Right lobe of liver (tissue), 6 donors: ENCODE measurements at regions not wholly inside any gene's neighbourhood (a gene's known extent, or its start where the extent isn't known, plus 50 kb on each side); places are given as distances from the start of the nearest gene placed in this dataset.

Experiments used
- ATAC-seq, 4 donors: fragments of 200-7000 bp; cut with Tn5 transposase; one replicate each; pipeline ENCODE4 v1.9.1; 2020; ENCODE audit warnings: mild to moderate bottlenecking in 4 of 4, moderate library complexity in 4 of 4
- DNase-seq, 3 donors: peaks; one replicate each; pipeline ENCODE4 v3.0.0-alpha.2; 2020
- H3K27ac ChIP-seq, 3 donors: fragments of 200-600 bp; one replicate each; pipeline ENCODE4 v1.8.0; 2022
- H3K27me3 ChIP-seq, 2 donors: fragments of 200-600 bp; one replicate each; pipeline ENCODE4 v1.8.0; 2022
- H3K36me3 ChIP-seq, 4 donors: fragments of 200-600 bp; sonication (generic) in 1 of 4; one replicate each; pipeline versions ENCODE4 v1.5.1 to v1.8.0; 2017 to 2022; ENCODE audit warnings: control low read depth in 1 of 4
- H3K4me1 ChIP-seq, 4 donors: fragments of 200-600 bp; sonication (generic) in 1 of 4; one replicate each; pipeline versions ENCODE4 v1.5.1 to v1.8.0; 2017 to 2022; ENCODE audit warnings: control low read depth in 1 of 4
- H3K4me3 ChIP-seq, 3 donors: fragments of 200-600 bp; one replicate each; pipeline ENCODE4 v1.8.0; 2022
- H3K9me3 ChIP-seq, 4 donors: fragments of 200-600 bp; sonication (generic) in 1 of 4; one replicate each; pipeline versions ENCODE4 v1.5.1 to v1.8.0; 2017 to 2022; ENCODE audit warnings: control low read depth in 1 of 4
- CTCF ChIP-seq, 4 donors: fragments of 200-600 bp in 3 of 4; fragments of 450-650 bp in 1 of 4; IDR thresholded peaks; one replicate each; pipeline versions ENCODE4 v1.5.1 to v1.8.0; 2016 to 2022; ENCODE audit warnings: antibody characterized with exemption in 4 of 4, mild to moderate bottlenecking in 2 of 4
- POLR2A ChIP-seq: fragments of 450-650 bp; IDR thresholded peaks from one replicate; pipeline ENCODE4 v1.6.1; 2017; ENCODE audit warnings: antibody characterized with exemption, mild to moderate bottlenecking
- WGBS: methylation state at CpG from one replicate; pipeline ENCODE4 v1.1.6; 2018; ENCODE audit warnings: low coverage, low lambda C conversion rate; ENCODE audit not compliant: insufficient coverage; ENCODE audit errors: missing lambda C conversion rate; 5-methylcytosine and 5-hydroxymethylcytosine counted together
- intact Hi-C, 2 donors: fragments of 100-400 bp; cut with DNase I; formaldehyde crosslinking; loops; one replicate each; pipeline versions ENCODE4 v1.11.2 to v1.14.1; 2022
- donor health status: DM: no; HTN: yes; CAD: no.
- donor health status: DM: no; HTN: no; CAD: no.
- donor health status: DM: no; HTN: no; CAD: no.
- donor health status: DM: no; HTN: yes; CAD: no.
- donor health status: DM: no; HTN: yes; CAD: no.

GRCh38 chr17:22490399-22490798, 798.1 kb downstream of the KCNJ18 start:
- Histone ChIP-seq H3K4me1 (no peaks in the 10 kb centered on the region), H3K9me3 (no peaks in the 10 kb centered on the region), H3K4me3 (no peak overlapping the region), H3K27ac (no peak overlapping the region), H3K27me3 (no peaks in the 10 kb centered on the region), H3K36me3 (no peaks in the 10 kb centered on the region)
- intact Hi-C loops: no loop called here
- DNase-seq (no peak), ATAC-seq (no peak)
- WGBS: 33% methylated on average over 2 of the region's 3 CpGs
- TF ChIP-seq POLR2A (no peak), CTCF (IDR thresholded peaks at IDR 0.05) (no peak)

- 29% methylated on average over 4 of the region's 4 CpGs for WGBS
- Histone ChIP-seq H3K36me3 (no peaks in the 10 kb centered on the region), H3K4me1 (no peaks in the 10 kb centered on the region), H3K27ac (no peak overlapping the region), H3K9me3 (no peaks in the 10 kb centered on the region), H3K27me3 (no peaks in the 10 kb centered on the region), H3K4me3 (no peak overlapping the region)
- no peak for ATAC-seq
- TF ChIP-seq POLR2A: no peak
- no peak for TF ChIP-seq CTCF (IDR thresholded peaks at IDR 0.05)
- no peak for DNase-seq
- intact Hi-C loops: no loop called here
These were observed 800.0 kb downstream of the KCNJ18 start for GRCh38 chr17:22492331-22492730.

GRCh38 chr17:22496450-22496849, 804.1 kb downstream of the KCNJ18 start:
- no peaks in the 10 kb centered on the region for H3K9me3 ChIP-seq
- no peaks in the 10 kb centered on the region for H3K4me1 ChIP-seq
- no peak overlapping the region for H3K27ac ChIP-seq
- no peaks in the 10 kb centered on the region for H3K36me3 ChIP-seq
- ATAC-seq (no peak), DNase-seq (no peak)
- TF ChIP-seq CTCF (IDR thresholded peaks at IDR 0.05): no peak
- no peak for TF ChIP-seq POLR2A
- H3K4me3 ChIP-seq: no peak overlapping the region
- no peaks in the 10 kb centered on the region for H3K27me3 ChIP-seq
- intact Hi-C loops: no loop called here
- WGBS: 56% methylated on average over 4 of the region's 5 CpGs

- H3K27ac ChIP-seq: no peak overlapping the region
- ATAC-seq (no peak), DNase-seq (no peak)
- H3K9me3 ChIP-seq: no peaks in the 10 kb centered on the region
- H3K27me3 ChIP-seq: no peaks in the 10 kb centered on the region
- intact Hi-C loops: no loop called here
- WGBS: 63% methylated on average over 5 of the region's 5 CpGs
- H3K4me3 ChIP-seq: no peak overlapping the region
- no peaks in the 10 kb centered on the region for H3K36me3 ChIP-seq
- TF ChIP-seq CTCF (IDR thresholded peaks at IDR 0.05) (no peak), POLR2A (no peak)
- no peaks in the 10 kb centered on the region for H3K4me1 ChIP-seq
These were observed 811.1 kb downstream of the KCNJ18 start for GRCh38 chr17:22503322-22503899.

GRCh38 chr17:22505660-22506059, 813.3 kb downstream of the KCNJ18 start:
- 68% methylated on average over 5 of the region's 10 CpGs for WGBS
- Histone ChIP-seq H3K27me3 (no peaks in the 10 kb centered on the region), H3K4me1 (no peaks in the 10 kb centered on the region), H3K9me3 (no peaks in the 10 kb centered on the region), H3K36me3 (no peaks in the 10 kb centered on the region), H3K27ac (no peak overlapping the region), H3K4me3 (no peak overlapping the region)
- TF ChIP-seq POLR2A: no peak
- TF ChIP-seq CTCF (IDR thresholded peaks at IDR 0.05): no peak
- DNase-seq (no peak), ATAC-seq (no peak)
- intact Hi-C loops: no loop called here
